Progenitor cell of endocrine pancreas (in vitro differentiated cells): ENCODE measurements at regions not wholly inside any gene's neighbourhood (a gene's known extent, or its start where the extent isn't known, plus 50 kb on each side); places are given as distances from the start of the nearest gene placed in this dataset.

Experiments
- DNase-seq: peaks from one replicate; pipeline ENCODE4 v3.0.0; 2021; ENCODE audit warnings: low spot score; ENCODE audit not compliant: unreplicated experiment
- H3K27ac Mint-ChIP-seq: 2 replicates; pipeline ENCODE4 v1.8.0; 2021; ENCODE audit warnings: mild to moderate bottlenecking, moderate library complexity, mixed read lengths
- H3K27me3 Mint-ChIP-seq: 2 replicates; pipeline ENCODE4 v1.8.0; 2021; ENCODE audit warnings: mixed read lengths
- H3K36me3 Mint-ChIP-seq: 2 replicates; pipeline ENCODE4 v1.8.0; 2022; ENCODE audit warnings: mixed read lengths; ENCODE audit not compliant: insufficient read depth
- H3K4me1 Mint-ChIP-seq: 2 replicates; pipeline ENCODE4 v1.8.0; 2021; ENCODE audit warnings: low read depth, mixed read lengths
- H3K4me3 Mint-ChIP-seq: 2 replicates; pipeline ENCODE4 v1.8.0; 2021; ENCODE audit warnings: low read depth, mild to moderate bottlenecking, moderate library complexity, mixed read lengths
- H3K9me3 Mint-ChIP-seq: 2 replicates; pipeline ENCODE4 v1.8.0; 2021; ENCODE audit warnings: low read depth, mixed read lengths
- CTCF ChIP-seq: fragments of 200-600 bp; sonication (generic); IDR thresholded peaks from one replicate; pipeline ENCODE4 v1.5.0; 2021; ENCODE audit warnings: antibody characterized with exemption, mild to moderate bottlenecking; ENCODE audit not compliant: unreplicated experiment

GRCh38 chr12:89257340-89257739, 95.0 kb downstream of the DUSP6 start:
- Mint-ChIP-seq H3K9me3 (peaks cover 10% of the 10 kb centered on the region), H3K27me3 (no peaks in the 10 kb centered on the region), H3K27ac (no peak overlapping the region), H3K36me3 (no peaks in the 10 kb centered on the region), H3K4me1 (peaks cover 3% of the 10 kb centered on the region), H3K4me3 (no peak overlapping the region)
- TF ChIP-seq CTCF: no peak
- no peak for DNase-seq

- DNase-seq: no peak
- no peaks in the 10 kb centered on the region for H3K27me3 Mint-ChIP-seq
- no peak overlapping the region for H3K27ac Mint-ChIP-seq
- no peaks in the 10 kb centered on the region for H3K36me3 Mint-ChIP-seq
- no peak overlapping the region for H3K4me3 Mint-ChIP-seq
- H3K9me3 Mint-ChIP-seq: peaks cover 10% of the 10 kb centered on the region
- H3K4me1 Mint-ChIP-seq: peaks cover 1% of the 10 kb centered on the region
- no peak for TF ChIP-seq CTCF
These were observed 96.2 kb downstream of the DUSP6 start for GRCh38 chr12:89256060-89256459.

GRCh38 chr12:89253488-89253887, 98.8 kb downstream of the DUSP6 start:
- H3K4me1 Mint-ChIP-seq: peaks cover 2% of the 10 kb centered on the region
- H3K27me3 Mint-ChIP-seq: no peaks in the 10 kb centered on the region
- DNase-seq: no peak
- H3K36me3 Mint-ChIP-seq: no peaks in the 10 kb centered on the region
- peaks cover 10% of the 10 kb centered on the region for H3K9me3 Mint-ChIP-seq
- no peak overlapping the region for H3K27ac Mint-ChIP-seq
- TF ChIP-seq CTCF: no peak
- no peak overlapping the region for H3K4me3 Mint-ChIP-seq

GRCh38 chr12:89252284-89252683, 100.0 kb downstream of the DUSP6 start:
- TF ChIP-seq CTCF: no peak
- Mint-ChIP-seq H3K4me3 (no peak overlapping the region), H3K9me3 (peaks cover 4% of the 10 kb centered on the region), H3K4me1 (peaks cover 12% of the 10 kb centered on the region), H3K36me3 (no peaks in the 10 kb centered on the region), H3K27me3 (no peaks in the 10 kb centered on the region), H3K27ac (no peak overlapping the region)
- DNase-seq: no peak

GRCh38 chr12:89251342-89252271, 100.7 kb downstream of the DUSP6 start:
- DNase-seq: no peak
- no peak for TF ChIP-seq CTCF
- H3K27ac Mint-ChIP-seq: no peak overlapping the region
- no peak overlapping the region for H3K4me3 Mint-ChIP-seq
- H3K36me3 Mint-ChIP-seq: no peaks in the 10 kb centered on the region
- peaks cover 4% of the 10 kb centered on the region for H3K9me3 Mint-ChIP-seq
- no peaks in the 10 kb centered on the region for H3K27me3 Mint-ChIP-seq
- peaks cover 12% of the 10 kb centered on the region for H3K4me1 Mint-ChIP-seq
